ENCODE measurements at regions not wholly inside any gene's neighbourhood (a gene's known extent, or its start where the extent isn't known, plus 50 kb on each side); places are given as distances from the start of the nearest gene placed in this dataset.

DNA sequence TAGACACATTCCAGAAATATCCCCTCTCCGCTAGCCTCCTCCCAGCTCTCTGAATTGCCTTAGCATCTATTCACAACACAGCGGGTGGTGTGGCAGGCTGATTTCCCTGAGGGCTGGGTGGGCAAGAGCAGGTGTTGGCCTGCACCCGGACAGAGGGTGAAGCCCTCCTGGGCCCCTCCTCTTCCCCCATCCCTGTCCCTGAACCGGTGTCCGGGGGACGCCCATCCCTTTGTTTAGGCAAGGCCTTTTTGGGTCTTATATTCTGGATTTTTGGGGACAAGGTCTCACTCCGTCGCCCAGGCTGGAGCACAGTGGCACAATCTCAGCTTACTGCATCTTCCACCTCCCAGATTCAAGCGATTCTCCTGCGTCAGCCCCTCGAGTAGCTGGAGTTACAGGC, 55.2 kb upstream of the KLHL25 start:
- TF ChIP-seq POLR2A (IDR thresholded peaks at IDR 0.05) = no peak
- TF ChIP-seq, protein P1, sequence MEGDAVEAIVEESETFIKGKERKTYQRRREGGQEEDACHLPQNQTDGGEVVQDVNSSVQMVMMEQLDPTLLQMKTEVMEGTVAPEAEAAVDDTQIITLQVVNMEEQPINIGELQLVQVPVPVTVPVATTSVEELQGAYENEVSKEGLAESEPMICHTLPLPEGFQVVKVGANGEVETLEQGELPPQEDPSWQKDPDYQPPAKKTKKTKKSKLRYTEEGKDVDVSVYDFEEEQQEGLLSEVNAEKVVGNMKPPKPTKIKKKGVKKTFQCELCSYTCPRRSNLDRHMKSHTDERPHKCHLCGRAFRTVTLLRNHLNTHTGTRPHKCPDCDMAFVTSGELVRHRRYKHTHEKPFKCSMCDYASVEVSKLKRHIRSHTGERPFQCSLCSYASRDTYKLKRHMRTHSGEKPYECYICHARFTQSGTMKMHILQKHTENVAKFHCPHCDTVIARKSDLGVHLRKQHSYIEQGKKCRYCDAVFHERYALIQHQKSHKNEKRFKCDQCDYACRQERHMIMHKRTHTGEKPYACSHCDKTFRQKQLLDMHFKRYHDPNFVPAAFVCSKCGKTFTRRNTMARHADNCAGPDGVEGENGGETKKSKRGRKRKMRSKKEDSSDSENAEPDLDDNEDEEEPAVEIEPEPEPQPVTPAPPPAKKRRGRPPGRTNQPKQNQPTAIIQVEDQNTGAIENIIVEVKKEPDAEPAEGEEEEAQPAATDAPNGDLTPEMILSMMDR (IDR thresholded peaks at IDR 0.05) = no peak

All from right lobe of liver (tissue), 4 donors.